ENCODE measurements at regions not wholly inside any gene's neighbourhood (a gene's known extent, or its start where the extent isn't known, plus 50 kb on each side); places are given as distances from the start of the nearest gene placed in this dataset.
"Not testable (repeated sequence)": the region's sequence is repeated elsewhere in the genome, so short reads cannot be mapped to it uniquely, and the experiment has no call there.

GRCh38 chr10:62704121-62704520 lies 100.4 kb upstream of the ADO start:
- not testable (repeated sequence) for TF ChIP-seq CTCF (IDR thresholded peaks at IDR 0.05; ENCODE audit: low read length); EZH2 (IDR thresholded peaks at IDR 0.05; ENCODE audit: borderline replicate concordance, low read length)

Data from OCI-LY1 (cell line).